ENCODE measurements at regions not wholly inside any gene's neighbourhood (a gene's known extent, or its start where the extent isn't known, plus 50 kb on each side); places are given as distances from the start of the nearest gene placed in this dataset.
"Not testable (repeated sequence)": the region's sequence is repeated elsewhere in the genome, so short reads cannot be mapped to it uniquely, and the experiment has no call there.

GRCh38 chr2:222760301-222760897 is 88.9 kb downstream of the MOGAT1 start:
- Histone ChIP-seq H3K9me3 (no peaks in the 10 kb centered on the region), H3K27ac (no peak overlapping the region), H3K4me1 (no peaks in the 10 kb centered on the region), H3K27me3 (no peaks in the 10 kb centered on the region), H3K4me3 (no peak overlapping the region), H3K36me3 (no peaks in the 10 kb centered on the region)
- DNase-seq (no peak), ATAC-seq (no peak)
- TF ChIP-seq, protein P1, sequence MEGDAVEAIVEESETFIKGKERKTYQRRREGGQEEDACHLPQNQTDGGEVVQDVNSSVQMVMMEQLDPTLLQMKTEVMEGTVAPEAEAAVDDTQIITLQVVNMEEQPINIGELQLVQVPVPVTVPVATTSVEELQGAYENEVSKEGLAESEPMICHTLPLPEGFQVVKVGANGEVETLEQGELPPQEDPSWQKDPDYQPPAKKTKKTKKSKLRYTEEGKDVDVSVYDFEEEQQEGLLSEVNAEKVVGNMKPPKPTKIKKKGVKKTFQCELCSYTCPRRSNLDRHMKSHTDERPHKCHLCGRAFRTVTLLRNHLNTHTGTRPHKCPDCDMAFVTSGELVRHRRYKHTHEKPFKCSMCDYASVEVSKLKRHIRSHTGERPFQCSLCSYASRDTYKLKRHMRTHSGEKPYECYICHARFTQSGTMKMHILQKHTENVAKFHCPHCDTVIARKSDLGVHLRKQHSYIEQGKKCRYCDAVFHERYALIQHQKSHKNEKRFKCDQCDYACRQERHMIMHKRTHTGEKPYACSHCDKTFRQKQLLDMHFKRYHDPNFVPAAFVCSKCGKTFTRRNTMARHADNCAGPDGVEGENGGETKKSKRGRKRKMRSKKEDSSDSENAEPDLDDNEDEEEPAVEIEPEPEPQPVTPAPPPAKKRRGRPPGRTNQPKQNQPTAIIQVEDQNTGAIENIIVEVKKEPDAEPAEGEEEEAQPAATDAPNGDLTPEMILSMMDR (IDR thresholded peaks at IDR 0.05) = no peak
- intact Hi-C loops (cut with DNase I) = no loop called here

- no peaks in the 10 kb centered on the region for H3K4me1 ChIP-seq
- intact Hi-C loops (cut with DNase I) = no loop called here
- H3K4me3 ChIP-seq = no peak overlapping the region
- no peaks in the 10 kb centered on the region for H3K27me3 ChIP-seq
- ATAC-seq = no peak
- H3K9me3 ChIP-seq = no peaks in the 10 kb centered on the region
- TF ChIP-seq, protein P1 (IDR thresholded peaks at IDR 0.05) = no peak
- DNase-seq = no peak
- no peaks in the 10 kb centered on the region for H3K36me3 ChIP-seq
- H3K27ac ChIP-seq = no peak overlapping the region
Observed at GRCh38 chr2:222761888-222762287, 90.4 kb downstream of the MOGAT1 start.

DNA sequence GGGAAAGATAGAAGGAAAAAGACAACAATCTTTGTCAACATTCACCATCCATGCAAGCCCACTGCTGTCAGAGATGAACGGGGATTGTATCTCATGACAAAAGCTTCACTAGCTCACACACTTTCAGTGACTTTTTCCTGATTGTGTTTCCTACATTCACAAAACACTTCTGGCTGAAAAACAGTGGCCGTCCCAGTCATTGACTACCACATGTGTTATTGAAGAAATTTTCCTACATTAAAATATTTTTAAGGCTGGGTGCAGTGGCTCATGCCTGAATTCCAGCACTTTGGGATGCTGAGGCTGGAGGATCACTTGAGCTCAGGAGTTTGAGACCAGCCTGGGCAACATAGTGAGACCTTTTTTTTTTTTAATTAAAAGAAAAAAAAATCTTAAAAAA is 90.9 kb downstream of the MOGAT1 start:
- DNase-seq (no peak), ATAC-seq (no peak)
- H3K4me3 ChIP-seq = no peak overlapping the region
- no peaks in the 10 kb centered on the region for H3K9me3 ChIP-seq
- H3K4me1 ChIP-seq = no peaks in the 10 kb centered on the region
- intact Hi-C loops (cut with DNase I) = no loop called here
- H3K27ac ChIP-seq = no peak overlapping the region
- H3K36me3 ChIP-seq = no peaks in the 10 kb centered on the region
- H3K27me3 ChIP-seq = no peaks in the 10 kb centered on the region
- TF ChIP-seq, protein P1 (IDR thresholded peaks at IDR 0.05) = no peak

DNA sequence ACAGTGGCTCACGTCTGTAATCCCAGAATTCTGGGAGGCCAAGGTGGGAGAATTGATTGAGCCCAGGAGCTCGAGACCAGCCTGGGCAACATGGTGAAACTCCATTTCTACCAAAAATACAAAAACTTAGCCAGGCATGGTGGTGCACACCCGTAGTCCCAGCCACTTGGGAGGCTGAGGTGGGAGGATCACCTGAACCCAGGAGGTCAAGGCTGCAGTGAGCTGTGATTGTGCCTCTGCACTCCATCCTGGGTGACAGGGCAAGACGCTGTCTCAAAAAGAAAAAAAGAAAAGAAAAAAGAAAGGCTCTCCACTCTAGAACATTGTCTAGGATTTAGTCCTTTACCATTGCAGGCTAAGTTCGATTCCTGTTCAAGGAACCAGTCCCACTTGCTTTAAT is 94.4 kb downstream of the MOGAT1 start:
- H3K4me3 ChIP-seq; H3K36me3 ChIP-seq; DNase-seq; H3K27ac ChIP-seq; H3K27me3 ChIP-seq; H3K9me3 ChIP-seq; H3K4me1 ChIP-seq; intact Hi-C loops (cut with DNase I); ATAC-seq: not testable (repeated sequence)

DNA sequence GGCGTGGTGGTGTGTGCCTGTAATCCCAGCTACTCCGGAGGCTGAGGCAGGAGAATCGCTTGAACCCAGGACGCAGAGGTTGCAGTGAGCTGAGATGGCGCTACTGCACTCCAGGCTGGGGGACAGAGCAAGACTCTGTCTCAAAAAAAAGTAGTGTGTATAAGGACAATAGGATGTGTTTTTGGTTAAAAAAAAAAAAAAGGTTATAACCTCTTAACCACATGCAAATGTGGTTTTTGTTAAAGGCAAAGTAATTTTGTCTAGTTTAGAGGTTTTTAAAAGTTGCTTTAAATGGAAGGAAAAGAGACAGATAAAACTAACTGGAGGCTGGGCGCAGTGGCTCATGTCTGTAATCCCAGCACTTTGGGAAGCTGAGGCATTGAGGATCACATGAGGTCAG is 92.8 kb upstream of the ACSL3 start:
- H3K4me1 ChIP-seq; DNase-seq; H3K36me3 ChIP-seq; H3K4me3 ChIP-seq; H3K27ac ChIP-seq; intact Hi-C loops (cut with DNase I); H3K9me3 ChIP-seq; ATAC-seq; H3K27me3 ChIP-seq: not testable (repeated sequence)

DNA sequence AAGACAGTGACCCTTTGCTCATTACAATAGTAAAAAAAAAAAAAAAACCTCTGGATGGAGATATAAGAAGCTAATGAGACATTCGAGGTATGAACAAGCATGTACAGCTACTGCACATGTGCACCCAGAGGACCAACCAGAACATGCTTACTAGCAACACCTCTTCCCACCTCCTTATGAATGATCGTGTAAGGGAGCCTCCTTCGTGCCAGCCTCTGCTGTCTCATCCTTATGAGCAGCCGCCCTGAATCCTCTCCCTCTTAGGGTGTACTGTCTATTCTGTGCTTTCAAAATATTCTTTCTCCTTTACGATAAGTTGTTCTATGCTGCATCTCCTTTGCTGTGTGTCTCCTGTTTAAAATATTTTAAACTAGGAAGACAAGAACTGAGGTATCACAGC is 91.4 kb upstream of the ACSL3 start:
- Histone ChIP-seq H3K9me3 (no peaks in the 10 kb centered on the region), H3K27ac (no peak overlapping the region), H3K36me3 (no peaks in the 10 kb centered on the region), H3K4me3 (no peak overlapping the region), H3K27me3 (no peaks in the 10 kb centered on the region), H3K4me1 (no peaks in the 10 kb centered on the region)
- ATAC-seq = no peak
- no peak for DNase-seq
- TF ChIP-seq, protein P1 (IDR thresholded peaks at IDR 0.05) = no peak
- intact Hi-C loops (cut with DNase I) = no loop called here

- intact Hi-C loops (cut with DNase I) = no loop called here
- no peaks in the 10 kb centered on the region for H3K4me1 ChIP-seq
- no peak overlapping the region for H3K4me3 ChIP-seq
- H3K9me3 ChIP-seq = no peaks in the 10 kb centered on the region
- H3K36me3 ChIP-seq = no peaks in the 10 kb centered on the region
- no peak overlapping the region for H3K27ac ChIP-seq
- TF ChIP-seq, protein P1 (IDR thresholded peaks at IDR 0.05) = no peak
- H3K27me3 ChIP-seq = no peaks in the 10 kb centered on the region
- DNase-seq (no peak), ATAC-seq (no peak)
Observed at GRCh38 chr2:222769941-222770340, 90.9 kb upstream of the ACSL3 start.

All from upper lobe of right lung (tissue), 1 donor.